Myocyte (in vitro differentiated cells): ENCODE measurements at regions not wholly inside any gene's neighbourhood (a gene's known extent, or its start where the extent isn't known, plus 50 kb on each side); places are given as distances from the start of the nearest gene placed in this dataset.
"Not testable (repeated sequence)": the region's sequence is repeated elsewhere in the genome, so short reads cannot be mapped to it uniquely, and the experiment has no call there.

Experiments
- DNase-seq: peaks from one replicate; pipeline ENCODE4 v3.0.0-alpha.2; 2012; ENCODE audit warnings: low read depth

DNA sequence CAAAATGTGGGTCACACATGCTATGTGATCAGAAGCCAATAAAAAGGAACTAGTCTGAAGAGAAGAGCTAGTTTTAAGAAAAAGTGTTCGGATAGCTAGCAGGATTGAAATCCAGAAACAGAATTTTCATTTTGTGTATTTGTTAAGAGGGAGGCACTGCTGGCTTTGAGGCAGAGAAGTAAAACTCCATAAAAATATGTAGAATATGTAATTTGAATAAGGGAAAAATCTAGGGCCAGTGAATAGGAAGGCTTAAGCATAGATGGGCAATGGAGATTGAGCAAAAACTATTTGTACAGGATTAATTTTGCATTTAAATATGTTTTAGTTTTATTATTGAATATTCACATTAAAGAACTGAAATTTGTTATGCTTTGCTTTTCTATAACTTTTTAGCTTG lies 399.9 kb upstream of the PITX2 start:
- no peak for DNase-seq

DNA sequence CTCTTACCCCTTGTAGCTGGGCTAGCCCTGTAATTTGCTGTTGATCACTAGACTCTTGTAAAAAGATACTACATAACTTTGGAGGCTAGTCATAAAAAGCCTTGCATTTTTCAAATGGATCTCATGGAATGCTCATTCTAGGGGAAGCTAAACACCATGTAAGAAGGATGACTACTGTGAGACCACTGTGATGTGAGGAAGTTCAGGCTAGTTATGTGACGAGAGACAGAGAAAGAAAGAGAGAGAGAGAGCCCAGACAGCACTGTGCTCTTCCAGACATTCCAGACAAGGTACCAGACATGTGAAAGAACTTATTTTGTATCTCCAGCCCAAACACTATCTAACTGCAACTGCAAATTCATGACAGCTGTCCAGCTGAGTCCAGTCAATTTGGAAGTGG lies 404.6 kb upstream of the PITX2 start:
- DNase-seq, result peak; percentile 54

DNA sequence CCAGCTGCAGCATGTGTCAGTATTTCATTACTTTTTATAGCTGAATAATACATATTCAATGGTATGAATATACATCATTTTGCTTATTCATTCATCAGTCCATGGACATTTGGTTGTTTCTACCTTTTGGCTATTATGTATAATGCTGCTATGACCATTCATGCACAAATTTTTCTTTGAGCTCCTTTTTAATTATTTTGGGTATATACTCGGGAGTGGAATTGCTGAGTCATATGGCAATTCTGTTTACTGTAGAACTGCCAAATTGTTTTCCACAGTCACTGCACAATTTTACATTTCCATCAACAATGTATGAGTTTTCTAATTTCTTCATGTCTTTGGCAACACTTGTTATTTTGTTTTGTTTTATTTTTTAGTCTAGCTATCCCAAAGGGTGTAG lies 405.9 kb upstream of the PITX2 start:
- no peak for DNase-seq

DNA sequence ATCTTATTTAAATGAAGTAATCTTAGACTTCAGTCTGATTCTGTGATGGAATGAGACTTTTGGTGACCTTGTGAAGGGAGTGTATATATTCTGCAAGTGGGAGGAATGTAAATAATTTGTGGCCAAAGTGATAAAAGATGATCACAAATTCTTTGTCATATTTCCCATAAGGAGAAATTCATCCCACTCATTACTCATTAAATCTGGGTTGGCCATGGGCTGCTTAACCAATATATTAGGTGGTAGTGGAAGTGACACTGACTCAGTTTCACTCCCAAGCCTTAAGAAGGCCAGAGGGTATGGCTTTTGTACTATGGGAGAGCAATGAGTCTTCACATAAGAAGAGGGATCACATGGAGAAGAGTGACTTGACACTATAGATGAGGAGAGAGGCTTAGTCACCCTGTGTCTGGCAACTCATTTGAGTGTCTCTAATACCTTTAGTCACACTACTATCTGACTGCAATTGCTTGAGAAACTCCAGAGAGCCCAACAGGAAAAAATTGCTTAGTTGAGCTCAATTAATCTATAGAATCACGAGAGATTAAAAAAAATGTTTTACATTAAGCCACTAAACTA lies 408.2 kb upstream of the PITX2 start:
- no peak for DNase-seq

DNA sequence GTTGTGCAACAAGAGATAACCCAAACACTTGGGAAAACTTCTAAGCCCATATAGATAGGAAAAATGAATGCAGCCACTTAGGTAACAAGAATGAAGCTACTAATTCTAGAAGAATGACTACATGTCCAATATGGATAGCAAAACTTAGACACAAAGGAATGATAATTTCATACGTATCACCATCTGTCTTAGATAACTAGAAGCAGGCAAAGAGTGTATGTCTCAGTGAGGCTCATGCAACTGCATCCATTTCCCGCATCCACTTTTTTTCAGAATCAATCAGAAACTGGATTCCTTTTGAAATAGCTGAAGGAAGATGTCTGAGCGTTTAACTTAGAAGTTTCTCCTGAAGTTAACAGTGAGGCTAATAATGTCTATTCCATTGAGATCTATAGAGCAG lies 408.7 kb upstream of the PITX2 start:
- DNase-seq, result no peak

DNA sequence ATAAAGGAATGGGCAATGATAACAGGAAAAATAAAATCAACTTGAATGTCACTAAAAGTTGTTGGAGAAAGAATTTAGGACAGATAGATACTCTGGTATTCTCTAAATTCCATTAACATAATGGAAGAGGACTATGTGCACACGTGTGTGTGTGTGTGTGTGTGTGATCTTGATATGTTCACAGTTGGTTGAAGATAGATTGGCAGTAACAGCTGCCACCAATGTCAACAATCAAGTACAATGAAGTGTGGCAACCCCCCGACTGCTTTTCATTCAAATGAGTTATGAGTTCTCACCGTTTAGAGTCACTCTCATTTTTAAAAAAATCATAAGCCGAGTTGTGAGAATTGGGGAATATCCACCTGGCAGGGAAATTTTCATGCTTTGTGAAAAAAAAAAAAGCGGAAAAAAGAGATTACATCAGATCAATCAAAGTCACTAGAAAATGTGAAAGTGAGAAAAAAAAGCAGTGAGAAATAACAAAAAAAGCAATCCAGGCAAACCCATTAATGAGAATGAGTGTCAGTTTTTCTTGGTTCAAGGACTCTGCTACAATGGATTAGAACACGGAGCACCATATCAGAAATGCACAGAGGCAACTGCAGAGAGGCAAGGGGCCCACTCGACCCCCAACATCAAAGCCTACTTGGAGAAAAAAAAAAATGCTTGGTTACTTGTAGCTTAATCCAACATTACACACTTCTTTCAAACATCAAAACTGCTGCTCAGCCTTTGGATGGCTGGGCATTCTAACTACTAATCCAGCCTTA lies 414.9 kb upstream of the PITX2 start:
- peak; percentile 74 for DNase-seq

DNA sequence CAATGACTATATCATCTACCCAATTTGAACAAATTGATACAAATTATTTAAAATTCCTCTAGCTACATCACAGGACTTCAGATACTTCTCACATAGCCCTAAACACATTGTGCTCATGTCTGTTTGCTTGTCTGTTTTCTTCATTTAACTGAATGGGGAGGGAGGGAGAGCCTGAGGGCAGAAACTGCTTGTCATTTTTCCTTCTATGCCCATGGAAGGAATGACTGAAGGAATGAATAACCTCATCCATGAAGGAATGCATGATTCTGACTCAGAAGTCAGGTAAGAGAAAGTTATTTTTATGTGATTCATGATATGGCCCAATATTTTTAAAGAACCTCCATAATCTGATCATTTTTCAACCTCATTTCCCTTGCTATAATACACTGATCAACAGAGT lies 418.0 kb upstream of the PITX2 start:
- DNase-seq, result no peak

DNA sequence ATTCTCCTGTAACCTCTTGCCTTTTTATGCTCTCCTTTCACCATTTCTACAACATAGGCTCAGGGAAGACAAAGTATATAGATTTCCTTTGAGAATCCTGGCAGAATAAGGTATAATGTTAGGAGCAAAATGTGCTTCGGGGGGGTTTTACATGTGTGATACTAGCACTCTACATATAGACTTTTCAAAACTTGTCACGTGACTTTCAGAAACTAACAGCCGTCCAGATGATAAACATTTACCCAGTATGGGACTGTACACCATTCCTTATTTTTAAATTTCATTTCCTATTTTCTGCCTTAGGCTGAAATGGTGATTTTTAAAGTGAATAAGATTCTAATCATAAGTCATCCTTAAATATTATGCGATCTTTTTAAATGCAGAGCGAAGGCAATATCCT lies 420.4 kb upstream of the PITX2 start:
- DNase-seq, result no peak

DNA sequence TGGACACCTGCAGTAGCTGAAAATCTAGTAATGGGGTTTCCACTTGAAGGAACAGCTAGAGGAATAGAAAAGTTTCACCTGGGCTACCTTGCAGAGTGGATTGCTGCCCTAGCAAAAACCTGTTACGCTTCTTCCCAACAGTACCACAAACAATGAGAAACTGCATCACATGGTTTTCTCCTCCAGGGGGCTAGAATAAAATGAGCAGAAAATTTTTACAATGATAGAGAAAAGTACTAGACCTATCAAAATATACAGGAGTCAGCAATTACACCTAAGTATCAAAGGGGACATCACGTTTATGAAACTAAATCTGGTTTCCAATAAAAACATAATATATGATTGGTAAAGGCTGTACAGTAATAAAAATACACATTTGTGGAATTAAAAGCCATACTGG lies 423.1 kb upstream of the PITX2 start:
- DNase-seq, result no peak

DNA sequence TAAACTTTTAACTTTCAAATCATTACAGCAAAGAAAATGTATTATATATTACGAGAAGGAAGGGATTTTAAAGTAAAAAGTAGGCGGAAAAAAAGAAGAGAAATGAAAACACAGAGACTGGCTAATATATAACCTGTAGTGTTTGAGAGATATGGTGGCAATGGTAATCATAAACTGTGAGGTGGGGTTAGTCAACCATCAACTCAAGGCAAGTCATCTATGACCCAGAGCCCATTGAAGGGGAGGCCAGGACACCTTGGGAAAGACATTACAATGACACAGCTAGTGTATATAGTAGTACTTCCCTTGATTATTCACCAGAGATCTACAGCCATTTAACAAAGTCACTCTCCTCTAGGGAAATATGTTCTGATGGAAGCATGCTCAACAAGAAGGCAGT lies 423.9 kb upstream of the PITX2 start:
- DNase-seq, result no peak

DNA sequence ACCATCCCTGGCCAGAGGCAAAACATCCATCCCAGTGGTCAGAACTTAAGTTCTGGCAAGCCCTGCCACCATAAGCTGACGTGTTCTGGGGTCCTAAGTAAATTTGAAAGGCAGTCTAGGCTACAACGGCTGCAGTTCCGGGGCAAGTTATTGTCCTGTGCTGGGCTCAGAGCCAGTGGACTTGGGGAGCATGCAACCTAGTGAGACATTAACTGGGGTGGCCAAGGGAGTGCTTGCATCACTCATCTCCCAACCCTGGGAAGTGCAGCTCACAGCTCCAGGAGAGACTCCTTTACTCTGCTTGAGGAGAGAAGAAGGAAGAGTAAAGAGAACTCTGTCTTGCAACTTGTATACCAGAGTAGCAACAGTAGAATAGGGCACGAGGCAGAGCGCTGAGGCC lies 425.4 kb upstream of the PITX2 start:
- DNase-seq, result no peak

DNA sequence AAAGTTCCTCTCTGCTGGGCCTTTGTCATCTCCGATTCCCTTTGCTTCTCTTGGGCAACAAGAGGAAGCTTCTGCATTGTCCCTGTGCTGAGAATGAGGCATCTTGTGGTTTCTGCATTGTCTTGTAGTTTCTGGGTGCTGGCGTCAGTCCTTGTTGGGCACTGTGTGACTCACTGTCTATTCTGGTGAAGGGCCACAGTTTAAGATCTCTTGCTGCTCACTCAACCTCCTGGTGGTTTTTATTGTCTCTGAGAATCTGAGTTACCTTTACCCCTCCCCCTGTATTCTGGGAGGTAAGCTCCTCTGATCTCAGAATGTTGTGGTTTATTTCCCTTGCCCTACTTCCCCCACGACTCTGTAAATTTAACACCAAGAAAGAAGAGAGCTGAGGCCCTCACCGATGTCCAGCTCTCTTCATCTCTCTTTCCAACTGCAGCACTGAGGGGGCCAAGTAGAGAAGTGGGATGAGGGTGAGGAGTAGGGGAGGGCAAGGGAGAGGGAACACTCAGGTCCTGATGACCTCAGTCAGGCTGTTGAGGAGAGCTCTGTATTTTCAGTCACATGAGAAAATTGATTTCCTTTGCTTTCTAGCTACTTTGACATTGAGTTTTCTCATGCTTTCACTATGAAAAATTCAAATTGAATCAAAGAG lies 441.6 kb upstream of the PITX2 start:
- DNase-seq, result peak; percentile 90

DNA sequence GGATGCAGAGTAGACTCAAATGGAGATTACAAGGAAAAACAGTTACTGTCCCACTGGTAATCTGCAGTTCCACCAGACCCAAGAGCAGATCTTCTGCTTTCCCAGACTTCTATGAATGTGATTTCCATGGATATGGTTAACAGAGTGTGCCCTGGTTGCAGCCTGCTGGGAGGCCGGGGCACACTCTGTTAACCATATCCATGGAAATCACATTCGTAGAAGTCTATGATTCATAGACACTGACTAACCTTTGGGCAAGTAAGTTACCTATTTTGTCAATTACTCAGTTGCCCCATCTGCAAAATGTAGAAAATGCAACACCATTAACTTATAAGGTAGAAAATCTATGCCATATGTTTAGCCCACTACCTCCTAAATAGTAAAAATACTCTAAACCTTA lies 443.1 kb upstream of the PITX2 start:
- DNase-seq, result no peak

DNA sequence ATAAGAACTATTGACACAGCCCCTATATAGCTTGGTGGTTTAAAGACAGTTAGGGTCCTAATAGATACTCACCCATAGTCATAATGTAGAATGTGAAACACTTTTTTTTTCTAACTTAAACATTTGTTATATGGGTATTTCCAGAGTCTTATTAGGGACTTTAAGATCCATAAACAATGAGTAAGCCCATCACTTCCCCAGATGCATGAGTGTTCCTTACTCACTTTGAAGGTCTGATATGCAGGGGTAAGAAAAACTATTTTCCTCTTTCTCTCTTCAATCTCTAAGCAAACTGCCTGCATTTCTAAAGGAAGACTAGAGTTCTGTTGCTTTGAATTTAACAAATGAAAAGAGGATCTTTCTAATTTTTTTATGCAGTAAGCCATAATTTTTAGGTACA lies 443.6 kb upstream of the PITX2 start:
- peak; percentile 2 for DNase-seq

DNA sequence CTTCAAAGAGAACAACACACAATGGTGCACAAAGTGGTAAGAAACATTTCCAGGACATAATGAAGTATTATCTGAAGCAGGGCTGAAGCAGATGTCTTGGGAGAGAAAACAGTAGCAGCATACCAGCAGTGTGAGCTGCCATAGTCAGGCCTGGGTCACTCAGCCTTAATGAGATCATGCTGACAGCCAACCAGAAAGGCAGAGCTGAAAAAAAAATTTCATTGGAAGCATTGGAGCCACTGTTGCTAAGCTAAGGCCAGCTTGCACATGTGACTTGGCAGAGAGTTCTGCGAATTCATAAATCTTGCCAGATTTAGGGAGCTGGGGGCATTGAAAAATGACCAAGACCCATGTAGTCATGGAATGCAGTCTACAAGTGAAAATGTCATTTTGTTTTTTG lies 444.0 kb upstream of the PITX2 start:
- DNase-seq, result peak; percentile 72

DNA sequence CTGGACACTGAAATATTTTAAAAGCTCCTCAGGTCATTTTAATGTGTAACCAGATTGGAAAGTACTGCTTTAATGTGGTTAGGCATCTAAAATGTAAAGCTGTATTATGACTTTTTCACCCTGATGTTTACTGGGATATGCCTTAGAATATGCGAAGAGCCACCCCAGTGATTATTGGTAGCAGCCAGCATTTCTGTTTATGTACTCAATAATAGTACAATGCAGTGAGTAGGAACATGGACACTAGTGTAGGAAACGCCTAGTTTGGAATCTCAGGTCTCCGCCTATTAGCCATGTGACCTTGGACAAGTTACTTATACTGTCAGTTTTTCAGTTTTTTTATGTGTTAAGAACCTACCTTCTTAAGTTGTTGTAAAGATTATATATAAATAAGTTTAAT lies 446.0 kb upstream of the PITX2 start:
- DNase-seq, result no peak

DNA sequence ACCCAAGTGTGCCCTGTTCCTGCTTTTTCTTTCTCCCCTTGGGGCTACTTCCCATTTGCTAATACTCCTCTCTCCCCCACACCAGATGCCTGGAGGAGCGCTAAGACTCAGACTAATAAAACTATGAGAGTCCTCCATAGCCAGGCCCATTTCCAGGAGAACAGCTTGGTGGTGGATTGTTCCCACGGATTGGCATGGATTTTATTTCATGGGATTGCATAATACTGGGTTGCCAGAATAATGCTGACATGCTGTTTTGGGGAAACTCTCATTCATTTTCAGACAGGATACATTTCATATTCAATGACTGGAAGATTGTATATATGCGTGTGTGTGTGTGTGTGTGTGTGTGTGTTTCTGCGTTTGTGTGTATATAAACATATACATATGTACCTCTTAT lies 447.5 kb upstream of the PITX2 start:
- peak; percentile 71 for DNase-seq

DNA sequence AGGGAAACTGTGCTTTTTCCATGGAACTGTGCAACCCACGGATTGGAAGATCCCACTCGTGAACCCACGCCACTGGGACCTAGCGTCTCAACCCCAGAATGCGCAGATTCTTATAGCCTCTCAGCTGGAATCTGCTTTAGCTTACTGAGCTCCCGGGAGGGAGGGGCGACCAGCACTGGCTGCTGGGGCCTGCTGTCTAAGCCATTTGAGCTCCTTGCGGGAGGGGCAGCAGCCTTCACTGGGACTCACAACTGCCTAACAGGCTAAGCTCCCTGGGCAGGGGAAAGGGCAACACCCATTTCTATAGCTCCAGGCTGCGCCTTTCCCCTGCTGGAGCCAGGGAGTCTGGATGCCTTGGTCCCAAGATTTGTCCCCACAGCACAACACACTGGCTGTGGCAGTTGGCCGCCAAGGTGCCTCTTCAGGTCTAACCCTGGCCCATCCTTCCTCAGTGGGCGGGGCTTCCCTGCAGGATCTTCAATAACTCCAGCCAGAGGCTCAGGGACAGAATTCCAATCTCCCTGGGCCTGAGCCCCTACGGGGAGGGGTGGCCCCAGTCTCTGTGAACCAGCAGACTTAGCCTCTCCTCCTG lies 451.7 kb upstream of the PITX2 start:
- no peak for DNase-seq

DNA sequence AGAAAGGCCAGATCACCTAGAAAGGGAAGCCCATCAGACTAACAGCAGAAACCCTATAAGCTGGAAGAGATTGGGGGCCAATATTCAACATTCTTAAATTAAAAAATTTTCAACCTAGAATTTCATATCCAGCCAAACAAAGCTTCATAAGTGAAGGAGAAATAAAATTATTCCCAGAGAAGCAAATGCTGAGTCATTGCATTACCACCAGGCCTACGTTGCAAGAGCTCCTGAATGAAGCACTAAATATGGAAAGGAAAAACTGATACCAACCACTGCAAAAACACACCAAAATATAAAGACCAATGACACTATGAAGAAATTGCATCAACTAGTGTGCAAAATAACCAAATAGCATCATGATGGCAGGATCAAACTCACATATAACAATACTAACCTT lies 453.4 kb upstream of the PITX2 start:
- DNase-seq, result not testable (repeated sequence)

DNA sequence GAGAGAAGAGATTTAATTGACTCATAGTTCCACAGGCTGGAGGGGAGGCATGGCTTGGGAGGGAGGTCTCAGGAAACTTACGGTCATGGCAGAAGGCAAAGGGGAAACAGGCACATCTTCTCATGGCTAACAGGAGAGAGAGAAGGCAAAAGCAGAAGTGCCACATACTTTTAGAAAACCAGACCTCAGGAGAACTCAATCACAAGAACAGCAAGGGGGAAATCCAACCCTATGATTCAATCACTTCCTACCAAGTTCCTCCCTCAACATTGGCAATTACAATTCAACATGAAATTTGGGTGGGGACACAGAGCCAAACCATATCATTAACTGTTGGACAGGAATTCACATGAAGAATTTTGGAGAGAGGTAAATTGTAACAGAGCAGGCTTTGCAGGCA lies 485.3 kb upstream of the PITX2 start:
- DNase-seq, result no peak

DNA sequence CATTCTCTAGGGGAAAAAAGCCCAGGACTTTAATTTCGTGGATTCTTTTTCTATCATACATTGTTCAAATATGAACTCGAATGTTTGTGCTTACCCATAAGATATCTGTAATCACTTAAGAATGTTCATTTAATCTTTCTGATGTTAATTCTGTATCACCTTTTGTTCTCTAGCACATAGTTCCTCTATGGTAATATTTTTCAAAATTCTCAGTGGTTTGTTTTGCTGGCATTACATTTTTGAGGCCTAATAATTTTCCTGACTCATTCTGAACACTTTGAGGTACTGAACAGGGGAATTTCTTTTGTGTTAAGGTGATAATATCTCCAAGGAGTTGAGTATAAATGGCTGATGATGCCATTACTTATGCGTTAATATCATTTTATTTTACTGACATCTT lies 490.7 kb upstream of the PITX2 start:
- DNase-seq, result no peak

DNA sequence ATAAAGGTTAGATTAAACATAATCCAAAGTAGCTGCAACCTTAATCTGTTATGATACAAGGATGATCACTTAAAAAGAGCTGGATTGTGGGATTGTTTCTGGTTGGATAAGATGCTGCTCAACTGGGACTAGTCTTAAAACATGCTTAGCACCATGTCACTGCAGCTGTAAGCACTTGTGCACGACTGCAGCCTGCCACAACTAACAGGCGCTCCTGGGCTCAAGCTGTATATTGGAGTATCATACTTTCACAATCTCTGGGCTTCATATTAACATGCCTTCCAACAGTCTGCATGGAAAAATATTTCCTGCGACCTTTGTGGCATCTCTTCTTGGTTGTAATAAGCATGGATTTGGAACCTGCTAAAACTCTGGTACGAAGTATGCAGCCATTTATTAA lies 493.0 kb upstream of the PITX2 start:
- DNase-seq, result no peak

DNA sequence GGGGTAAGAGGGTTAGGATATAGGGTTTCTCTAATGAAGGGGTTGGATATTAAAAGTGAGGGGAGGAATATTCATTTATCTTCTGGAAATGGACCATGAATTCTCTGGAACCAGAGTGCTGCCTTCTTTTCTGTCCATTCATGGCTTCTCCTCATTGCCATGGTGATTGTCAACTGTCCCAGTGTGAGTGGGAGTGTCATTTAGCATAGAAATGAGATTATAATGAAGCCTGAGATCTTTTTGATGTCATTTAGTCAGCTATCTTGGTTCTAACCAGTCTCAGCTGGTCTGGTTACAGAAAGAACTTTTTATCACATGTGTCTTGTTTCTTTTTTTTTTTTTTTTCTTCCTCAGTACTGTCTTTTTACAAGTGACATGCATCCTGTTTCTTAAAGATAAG lies 497.3 kb upstream of the PITX2 start:
- no peak for DNase-seq
